ENCODE measurements at regions not wholly inside any gene's neighbourhood (a gene's known extent, or its start where the extent isn't known, plus 50 kb on each side); places are given as distances from the start of the nearest gene placed in this dataset.

- Mint-ChIP-seq H3K4me1 (no peaks in the 10 kb centered on the region), H3K27ac (no peak overlapping the region), H3K36me3 (no peaks in the 10 kb centered on the region), H3K27me3 (ENCODE audit: low read depth) (no peaks in the 10 kb centered on the region; the same call in 1 of the 2 replicates), H3K9me3 (no peaks in the 10 kb centered on the region), H3K4me3 (no peak overlapping the region)
- ATAC-seq = no peak
- DNase-seq (ENCODE audit: low spot score) = no peak
- ChIA-PET POLR2A (no interaction called here), CTCF (no interaction called here)
- TF ChIP-seq ZNF671 (CRISPR knock-in tag; IDR thresholded peaks at IDR 0.05) (no peak), NR2C2 (CRISPR knock-in tag; IDR thresholded peaks at IDR 0.05) (no peak), MAX (CRISPR knock-in tag; IDR thresholded peaks at IDR 0.05) (no peak), RELA (CRISPR knock-in tag; IDR thresholded peaks at IDR 0.05; ENCODE audit: borderline replicate concordance) (no peak), AFF4 (CRISPR knock-in tag; IDR thresholded peaks at IDR 0.05; ENCODE audit: borderline replicate concordance) (no peak), MXD4 (CRISPR knock-in tag; IDR thresholded peaks at IDR 0.05; ENCODE audit: borderline replicate concordance) (no peak), CBFB (CRISPR knock-in tag; IDR thresholded peaks at IDR 0.05; ENCODE audit: low read depth) (no peak), STAT6 (CRISPR knock-in tag; conservative IDR thresholded peaks at IDR 0.05; ENCODE audit: low read depth) (no peak), USF2 (CRISPR knock-in tag; IDR thresholded peaks at IDR 0.05) (no peak), ZNF532 (CRISPR knock-in tag; IDR thresholded peaks at IDR 0.05; ENCODE audit: borderline replicate concordance) (no peak), HMGA2 (CRISPR knock-in tag; IDR thresholded peaks at IDR 0.05) (no peak), NR1H2 (CRISPR knock-in tag; IDR thresholded peaks at IDR 0.05) (no peak), IRF1 (CRISPR knock-in tag; IDR thresholded peaks at IDR 0.05) (no peak), SP1 (CRISPR knock-in tag; conservative IDR thresholded peaks at IDR 0.05) (no peak), ATF1 (CRISPR knock-in tag; IDR thresholded peaks at IDR 0.05) (no peak), E2F1 (CRISPR knock-in tag; IDR thresholded peaks at IDR 0.05) (no peak), ZSCAN18 (CRISPR knock-in tag; IDR thresholded peaks at IDR 0.05) (no peak), ZNF317 (CRISPR knock-in tag; IDR thresholded peaks at IDR 0.05; ENCODE audit: borderline replicate concordance, low read depth) (no peak), FOXP1 (CRISPR knock-in tag; IDR thresholded peaks at IDR 0.05; ENCODE audit: borderline replicate concordance) (no peak)
Measured at GRCh38 chr16:66199189-66199588, 167.3 kb upstream of the CDH5 start.

All from WTC11 (cell line).